GM10266 (cell line): ENCODE measurements at regions not wholly inside any gene's neighbourhood (a gene's known extent, or its start where the extent isn't known, plus 50 kb on each side); places are given as distances from the start of the nearest gene placed in this dataset.

ENCODE experiments used
- DNase-seq: peaks from one replicate; pipeline ENCODE4 v3.0.0; 2012; ENCODE audit errors: extremely low spot score
- TF ChIP-seq, protein P1 (sequence below): IDR thresholded peaks from 2 replicates; pipeline ENCODE4 v1.5.1; 2012; ENCODE audit warnings: mild to moderate bottlenecking, low read depth; ENCODE audit not compliant: control insufficient read depth, insufficient read depth; ENCODE audit errors: missing control alignments

DNA sequence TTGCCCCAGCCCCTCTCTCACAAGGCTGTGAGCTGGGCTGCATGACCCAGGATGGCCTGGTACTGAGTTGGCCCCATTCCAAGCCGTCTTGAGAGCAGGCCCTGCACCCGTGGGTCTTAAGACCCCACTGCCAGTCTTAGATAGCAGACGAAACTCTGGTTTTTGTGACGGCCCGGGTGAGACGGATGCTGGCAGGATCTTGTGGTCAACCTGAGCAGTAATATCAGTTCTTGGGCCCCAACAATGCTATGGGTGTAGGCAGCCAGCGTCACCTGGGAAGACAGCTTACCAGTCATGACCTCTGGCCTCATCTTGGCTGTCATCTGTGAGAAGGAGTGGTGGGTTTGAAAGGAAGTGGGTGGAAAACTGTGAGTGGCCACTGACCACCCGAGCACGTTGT is 305.8 kb downstream of the ARRDC4 start:
- no peak for DNase-seq
- TF ChIP-seq, protein P1, sequence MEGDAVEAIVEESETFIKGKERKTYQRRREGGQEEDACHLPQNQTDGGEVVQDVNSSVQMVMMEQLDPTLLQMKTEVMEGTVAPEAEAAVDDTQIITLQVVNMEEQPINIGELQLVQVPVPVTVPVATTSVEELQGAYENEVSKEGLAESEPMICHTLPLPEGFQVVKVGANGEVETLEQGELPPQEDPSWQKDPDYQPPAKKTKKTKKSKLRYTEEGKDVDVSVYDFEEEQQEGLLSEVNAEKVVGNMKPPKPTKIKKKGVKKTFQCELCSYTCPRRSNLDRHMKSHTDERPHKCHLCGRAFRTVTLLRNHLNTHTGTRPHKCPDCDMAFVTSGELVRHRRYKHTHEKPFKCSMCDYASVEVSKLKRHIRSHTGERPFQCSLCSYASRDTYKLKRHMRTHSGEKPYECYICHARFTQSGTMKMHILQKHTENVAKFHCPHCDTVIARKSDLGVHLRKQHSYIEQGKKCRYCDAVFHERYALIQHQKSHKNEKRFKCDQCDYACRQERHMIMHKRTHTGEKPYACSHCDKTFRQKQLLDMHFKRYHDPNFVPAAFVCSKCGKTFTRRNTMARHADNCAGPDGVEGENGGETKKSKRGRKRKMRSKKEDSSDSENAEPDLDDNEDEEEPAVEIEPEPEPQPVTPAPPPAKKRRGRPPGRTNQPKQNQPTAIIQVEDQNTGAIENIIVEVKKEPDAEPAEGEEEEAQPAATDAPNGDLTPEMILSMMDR = no peak

DNA sequence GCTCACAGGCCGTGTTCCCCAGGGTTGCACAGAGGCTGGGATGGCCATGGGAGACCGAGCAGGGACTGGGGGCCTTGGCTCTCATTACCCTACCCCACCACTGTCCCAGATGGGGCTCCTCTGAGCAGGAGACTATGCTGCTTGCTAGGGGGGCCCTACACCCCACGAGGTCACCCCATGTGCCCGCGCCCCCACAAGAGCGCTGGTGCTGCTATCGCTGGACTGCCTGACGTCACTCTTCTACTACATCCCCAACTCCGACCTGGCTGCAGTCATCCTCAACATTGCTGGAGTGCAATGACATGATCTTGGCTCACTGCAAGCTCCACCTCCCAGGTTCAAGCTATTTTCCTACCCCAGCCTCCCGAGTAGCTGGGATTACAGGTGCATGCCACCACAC is 307.7 kb downstream of the ARRDC4 start:
- TF ChIP-seq, protein P1 = no peak
- DNase-seq = no peak

DNA sequence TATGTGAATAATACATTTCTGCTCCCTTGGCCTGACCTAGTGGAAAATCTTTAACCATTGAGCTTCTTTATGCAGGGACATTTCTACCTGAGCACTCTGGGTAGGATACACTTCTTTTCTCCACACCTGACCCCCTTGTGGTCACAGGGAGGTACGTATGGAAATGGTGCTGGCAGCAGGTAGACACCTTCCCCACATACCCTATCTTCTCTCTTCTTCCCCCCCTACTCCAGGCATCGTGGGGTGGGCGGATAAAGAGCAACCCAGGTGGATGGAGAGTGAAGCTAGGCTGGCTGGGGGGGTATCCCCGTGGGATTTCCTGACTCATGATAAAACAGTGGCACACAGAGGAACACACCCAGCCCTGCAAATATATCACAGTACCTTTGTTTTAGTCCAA is 312.1 kb downstream of the ARRDC4 start:
- TF ChIP-seq, protein P1 = no peak
- DNase-seq = no peak

DNA sequence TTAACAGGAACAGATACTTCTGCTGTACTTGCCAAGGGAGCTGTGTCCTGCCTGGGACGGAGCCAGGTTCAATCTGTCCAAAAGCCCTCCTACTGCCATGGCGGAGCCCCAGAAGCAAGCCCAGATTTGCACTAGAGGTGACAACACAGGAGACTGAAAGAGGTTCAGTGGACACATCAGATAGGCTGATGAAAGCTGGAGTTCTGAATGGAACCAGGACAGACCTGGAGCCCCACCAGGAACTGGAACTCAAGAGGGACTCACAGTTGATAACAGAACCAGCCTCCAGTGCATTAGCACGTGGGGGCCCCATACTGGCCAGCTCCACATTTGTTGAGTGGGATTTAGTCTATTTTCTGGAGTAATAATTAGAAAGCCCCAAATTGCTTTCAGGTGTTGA is 315.5 kb downstream of the ARRDC4 start:
- TF ChIP-seq, protein P1 = no peak
- DNase-seq = no peak

DNA sequence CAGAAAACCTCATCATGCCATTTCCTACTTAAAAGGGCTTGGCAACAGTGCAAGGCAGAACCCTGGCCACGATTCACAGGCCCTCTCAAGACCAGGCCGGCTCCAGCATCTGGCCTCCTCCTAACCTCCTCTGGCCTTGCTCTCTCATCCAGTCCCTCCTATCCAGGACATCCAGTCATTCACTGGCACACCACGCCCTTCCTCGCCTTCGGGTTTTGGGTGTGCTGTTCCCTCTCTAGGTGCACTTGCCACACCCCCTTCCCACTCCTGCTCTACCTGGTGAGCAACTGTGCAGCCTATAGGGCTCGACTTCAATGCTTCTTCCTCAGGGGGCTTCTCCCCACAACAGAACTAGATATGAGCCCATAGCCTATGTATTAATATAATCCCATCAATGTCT is 317.1 kb downstream of the ARRDC4 start:
- DNase-seq = no peak
- TF ChIP-seq, protein P1 = no peak

DNA sequence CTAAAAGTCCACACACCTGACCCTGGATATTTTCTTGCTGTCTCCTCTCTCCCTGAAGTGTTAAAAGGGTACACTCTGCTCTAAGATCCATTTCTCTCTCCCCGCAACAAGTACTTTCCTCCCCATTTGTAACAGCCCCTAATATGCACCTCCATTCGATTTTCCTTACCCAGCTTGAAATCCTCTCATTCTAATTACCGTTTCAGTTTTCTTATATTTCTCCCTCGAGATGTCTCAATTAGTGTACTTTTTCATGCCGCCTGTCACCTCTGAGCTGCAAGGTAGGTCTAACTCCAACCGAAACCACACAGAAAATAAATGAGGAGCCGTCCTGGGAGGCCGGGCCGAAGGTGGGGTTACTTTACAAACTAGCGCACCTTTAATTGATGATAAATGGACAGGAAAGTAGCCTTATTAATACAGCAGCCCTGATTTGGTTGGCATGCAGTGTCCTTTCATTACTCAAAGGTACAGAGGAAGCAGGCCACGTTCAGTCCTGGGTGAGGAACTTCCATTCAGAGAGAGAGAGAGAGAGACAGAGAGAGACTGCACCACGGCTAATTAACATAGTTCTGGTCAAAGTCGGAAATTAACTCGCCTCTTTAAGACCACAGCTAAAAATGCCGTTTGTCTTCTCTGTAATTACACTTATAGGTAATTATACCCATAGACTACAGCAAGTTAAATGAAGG is 319.9 kb downstream of the ARRDC4 start:
- DNase-seq = no peak
- TF ChIP-seq, protein P1 = no peak

DNA sequence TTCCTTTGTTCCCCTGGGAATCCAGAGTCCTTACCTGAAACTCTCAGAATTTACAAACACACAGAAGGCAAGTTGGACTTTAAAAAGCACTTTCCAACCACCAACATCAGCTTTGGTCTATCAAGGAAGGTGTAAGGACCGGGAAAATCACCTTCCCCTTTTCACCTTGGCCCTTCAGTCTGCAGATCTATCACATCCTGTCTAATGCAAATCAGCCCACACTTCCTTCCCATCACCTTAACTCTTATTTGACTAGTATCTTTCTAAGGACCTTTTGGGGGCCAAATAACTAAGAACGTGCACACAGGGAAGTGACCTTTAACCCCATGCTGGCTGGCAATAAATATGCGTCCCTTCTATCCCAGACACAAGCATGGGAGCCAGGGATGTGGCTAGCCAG is 320.6 kb downstream of the ARRDC4 start:
- TF ChIP-seq, protein P1 = no peak
- no peak for DNase-seq
